HG03575 (cell line): ENCODE measurements at regions not wholly inside any gene's neighbourhood (a gene's known extent, or its start where the extent isn't known, plus 50 kb on each side); places are given as distances from the start of the nearest gene placed in this dataset.
"Not testable (repeated sequence)": the region's sequence is repeated elsewhere in the genome, so short reads cannot be mapped to it uniquely, and the experiment has no call there.

Experiments used
- ATAC-seq: cut with Tn5 transposase; IDR thresholded peaks from one replicate; pipeline ENCODE4 v1.9.1; 2021; ENCODE audit not compliant: unreplicated experiment, insufficient number of reproducible peaks, low FRiP score; ENCODE audit errors: extremely low read depth

DNA sequence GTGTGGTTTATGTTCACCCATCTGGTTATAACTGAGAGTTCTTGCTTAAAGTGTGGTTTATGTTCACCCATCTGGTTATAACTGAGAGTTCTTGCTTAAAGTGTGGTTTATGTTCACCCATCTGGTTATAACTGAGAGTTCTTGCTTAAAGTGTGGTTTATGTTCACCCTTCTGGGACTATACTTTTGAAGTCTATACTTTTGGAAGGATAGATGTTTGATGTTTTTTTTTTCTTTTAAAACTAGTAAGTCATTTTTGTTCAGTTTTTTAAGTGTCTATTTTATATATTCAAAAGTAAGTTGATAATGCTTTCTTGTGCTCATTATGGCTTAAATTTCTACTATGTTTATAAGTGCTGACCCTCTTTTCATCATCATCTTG lies 155.3 kb downstream of the SYT15 start:
- not testable (repeated sequence) for ATAC-seq

DNA sequence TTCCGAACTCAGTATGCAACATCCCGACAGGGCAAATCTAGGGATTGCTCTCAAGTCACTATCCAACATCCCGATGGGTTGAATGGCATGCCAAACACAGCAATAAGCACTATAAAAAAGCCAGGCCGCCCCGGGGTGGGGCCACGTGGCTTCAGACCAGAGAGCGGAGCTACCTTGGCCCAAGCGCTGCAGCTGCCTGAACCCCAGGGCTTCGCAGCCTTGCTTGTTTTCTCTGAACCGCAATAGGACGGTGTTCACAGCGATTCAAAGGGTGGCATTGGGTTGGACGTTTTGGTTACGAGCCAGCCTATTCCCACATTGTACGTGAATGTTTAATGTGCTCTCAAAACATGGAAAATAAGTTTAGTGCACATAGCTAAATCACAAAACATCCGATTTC lies 161.0 kb downstream of the SYT15 start:
- not testable (repeated sequence) for ATAC-seq

- ATAC-seq: not testable (repeated sequence)
Observed at GRCh38 chr10:46740368-46740767, 161.4 kb downstream of the SYT15 start.

GRCh38 chr10:46749003-46749402 lies 162.2 kb upstream of the PTPN20 start:
- not testable (repeated sequence) for ATAC-seq

DNA sequence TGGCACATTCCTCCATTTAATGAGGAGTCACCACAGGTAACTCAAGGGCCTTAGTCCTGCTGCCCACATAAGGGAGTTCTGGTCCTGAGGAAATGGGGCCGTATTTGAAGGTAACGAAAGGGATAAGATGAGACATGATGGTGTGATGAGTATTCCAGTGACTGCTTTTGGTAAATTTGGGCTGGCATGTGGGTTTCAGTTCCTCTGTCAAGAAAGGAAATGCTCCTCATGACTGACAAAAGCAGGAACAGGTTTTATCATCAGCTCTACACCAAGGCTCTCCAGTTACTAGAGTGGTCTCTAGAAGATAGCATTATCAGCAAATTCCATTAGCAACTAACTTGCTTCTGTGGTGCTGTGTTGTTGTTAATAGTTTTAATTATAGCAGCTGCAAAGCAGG lies 161.8 kb upstream of the PTPN20 start:
- ATAC-seq: not testable (repeated sequence)

DNA sequence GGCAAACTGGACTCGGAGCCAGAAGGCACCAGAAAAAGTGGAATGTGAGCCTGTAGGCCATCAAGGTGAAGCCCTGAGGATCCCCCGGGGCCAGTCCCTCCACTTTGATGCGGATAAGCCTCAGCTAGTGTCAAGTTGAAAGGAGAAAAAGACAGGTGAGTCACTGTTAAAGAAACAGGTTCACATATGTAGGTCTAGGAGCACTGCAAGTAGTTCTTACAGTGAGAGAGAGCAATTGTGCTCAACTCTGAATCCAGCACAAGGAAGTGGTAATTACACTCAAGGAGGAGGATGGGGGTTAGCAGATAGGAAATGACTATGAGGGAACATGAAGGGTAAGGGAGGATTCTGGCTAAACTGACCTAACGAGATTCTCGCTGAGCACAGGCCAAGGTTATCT lies 157.5 kb upstream of the PTPN20 start:
- not testable (repeated sequence) for ATAC-seq

- ATAC-seq: peak; percentile 69
Observed at GRCh38 chr10:46761471-46761870, 149.8 kb upstream of the PTPN20 start.

GRCh38 chr10:46768515-46769291 lies 142.5 kb upstream of the PTPN20 start:
- ATAC-seq: not testable (repeated sequence)

DNA sequence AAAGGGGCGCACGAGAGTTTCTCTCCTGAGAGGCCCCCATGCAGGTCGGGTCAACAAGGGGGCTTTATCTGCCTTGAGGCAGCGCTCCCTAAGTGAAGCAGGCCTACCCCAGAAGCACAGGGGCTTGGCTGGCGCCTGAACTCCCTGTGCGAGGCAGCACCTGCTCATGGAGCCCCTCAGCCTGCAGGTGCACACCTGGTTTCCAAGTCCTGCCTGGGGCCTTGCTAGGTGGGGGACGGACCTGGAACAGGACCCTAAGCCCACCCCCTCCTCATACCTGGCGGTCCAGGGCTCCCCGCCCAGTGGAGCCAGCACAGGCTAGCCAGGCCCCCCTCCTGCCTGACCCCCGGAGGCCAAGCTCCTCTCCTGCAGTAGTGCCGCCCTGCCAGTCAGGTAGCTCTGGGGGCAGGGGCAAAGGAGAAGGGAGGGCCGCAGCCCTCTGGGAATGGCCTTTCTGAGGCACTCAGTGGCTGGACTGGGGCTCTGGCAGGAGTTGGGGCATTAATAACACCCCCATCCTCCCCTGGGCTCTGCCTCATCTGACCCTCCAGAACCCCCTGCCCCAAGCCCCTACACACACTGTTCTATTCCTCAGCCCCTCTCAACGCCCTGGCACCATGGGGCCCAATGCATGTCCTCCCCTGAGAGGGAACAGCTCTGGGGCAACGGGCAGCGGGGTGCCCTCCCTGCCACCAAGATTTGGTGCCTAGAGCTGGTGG lies 137.9 kb upstream of the PTPN20 start:
- ATAC-seq: not testable (repeated sequence)

GRCh38 chr10:46773897-46774236 lies 137.4 kb upstream of the PTPN20 start:
- not testable (repeated sequence) for ATAC-seq

DNA sequence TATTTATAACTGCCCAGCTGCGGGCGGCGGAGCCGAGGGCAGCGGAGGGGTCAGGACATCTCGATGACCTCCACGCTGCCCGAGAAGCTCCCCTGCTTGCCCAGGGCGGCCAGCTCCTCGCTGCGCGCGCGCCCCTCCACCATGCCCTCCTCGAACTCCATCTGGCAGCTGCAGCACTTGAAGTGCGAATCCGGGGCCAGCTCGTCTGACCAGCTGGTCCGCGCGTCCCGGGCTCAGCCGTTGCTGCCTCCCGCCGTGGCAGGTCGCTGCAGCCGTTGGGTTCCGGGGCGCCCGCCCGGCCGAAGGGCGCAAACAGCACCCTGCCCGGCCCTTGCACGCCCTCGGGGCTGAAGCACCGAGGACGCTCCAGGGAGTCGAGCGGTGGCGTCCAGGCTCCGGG lies 136.9 kb upstream of the PTPN20 start:
- ATAC-seq: not testable (repeated sequence)

- ATAC-seq: not testable (repeated sequence)
Observed at GRCh38 chr10:46774945-46775667, 136.1 kb upstream of the PTPN20 start.

DNA sequence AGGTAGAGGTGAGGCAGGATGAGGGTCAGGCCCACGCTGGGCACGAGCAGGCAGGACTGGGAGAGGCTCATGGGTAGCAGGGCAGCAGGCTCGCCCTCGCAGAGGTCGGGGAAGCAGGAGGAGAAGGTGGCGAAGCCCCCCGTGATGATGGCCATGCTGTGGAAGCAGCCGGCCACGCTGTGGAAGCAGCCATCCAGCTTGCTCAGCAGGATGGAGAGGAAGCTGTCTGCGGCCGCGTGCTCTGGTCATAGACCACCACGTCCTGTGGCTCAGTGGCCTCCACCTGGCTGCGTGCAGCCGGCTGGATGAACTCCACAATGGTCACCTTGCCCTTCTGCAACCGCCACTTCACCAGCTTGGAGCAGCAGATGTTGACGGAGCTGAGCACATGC lies 135.6 kb upstream of the PTPN20 start:
- not testable (repeated sequence) for ATAC-seq

DNA sequence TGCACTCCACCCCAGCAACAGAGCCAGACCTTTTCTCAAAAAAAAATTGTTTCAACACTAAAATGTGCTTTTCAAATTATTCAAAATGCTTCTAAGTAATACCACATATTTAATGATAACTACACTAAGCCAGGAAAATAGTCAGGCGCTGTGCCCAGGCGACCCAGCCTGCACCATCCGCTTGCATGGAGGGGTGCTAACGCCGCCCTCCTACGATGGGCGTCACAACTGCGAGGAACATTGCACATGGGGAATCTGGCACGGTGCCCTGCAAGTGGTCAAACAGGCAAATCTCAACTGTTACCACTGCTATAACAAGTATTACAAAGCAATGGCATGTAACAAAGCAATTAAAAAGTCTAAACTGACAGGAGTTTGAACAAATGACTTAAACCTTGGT lies 131.7 kb upstream of the PTPN20 start:
- ATAC-seq: not testable (repeated sequence)

- not testable (repeated sequence) for ATAC-seq
Observed at GRCh38 chr10:46780164-46780563, 131.1 kb upstream of the PTPN20 start.

DNA sequence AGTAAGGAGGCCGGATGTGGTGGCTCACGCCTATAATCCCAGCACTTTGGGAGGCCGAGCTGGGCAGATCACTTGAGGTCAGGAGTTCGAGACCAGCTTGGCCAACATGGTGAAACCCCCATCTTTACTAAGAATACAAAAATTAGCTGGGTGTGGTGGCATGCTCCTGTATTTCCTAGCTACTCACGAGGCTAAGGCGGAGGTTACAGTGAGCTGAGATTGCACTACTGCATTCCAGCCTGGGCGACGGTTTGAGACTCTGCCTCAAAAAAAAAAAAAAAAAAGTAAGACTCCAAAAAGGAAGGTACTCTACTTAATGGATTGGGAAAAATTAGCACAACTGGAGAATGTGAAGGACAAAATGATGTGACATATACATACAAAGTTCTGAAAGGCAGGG lies 130.2 kb upstream of the PTPN20 start:
- not testable (repeated sequence) for ATAC-seq

DNA sequence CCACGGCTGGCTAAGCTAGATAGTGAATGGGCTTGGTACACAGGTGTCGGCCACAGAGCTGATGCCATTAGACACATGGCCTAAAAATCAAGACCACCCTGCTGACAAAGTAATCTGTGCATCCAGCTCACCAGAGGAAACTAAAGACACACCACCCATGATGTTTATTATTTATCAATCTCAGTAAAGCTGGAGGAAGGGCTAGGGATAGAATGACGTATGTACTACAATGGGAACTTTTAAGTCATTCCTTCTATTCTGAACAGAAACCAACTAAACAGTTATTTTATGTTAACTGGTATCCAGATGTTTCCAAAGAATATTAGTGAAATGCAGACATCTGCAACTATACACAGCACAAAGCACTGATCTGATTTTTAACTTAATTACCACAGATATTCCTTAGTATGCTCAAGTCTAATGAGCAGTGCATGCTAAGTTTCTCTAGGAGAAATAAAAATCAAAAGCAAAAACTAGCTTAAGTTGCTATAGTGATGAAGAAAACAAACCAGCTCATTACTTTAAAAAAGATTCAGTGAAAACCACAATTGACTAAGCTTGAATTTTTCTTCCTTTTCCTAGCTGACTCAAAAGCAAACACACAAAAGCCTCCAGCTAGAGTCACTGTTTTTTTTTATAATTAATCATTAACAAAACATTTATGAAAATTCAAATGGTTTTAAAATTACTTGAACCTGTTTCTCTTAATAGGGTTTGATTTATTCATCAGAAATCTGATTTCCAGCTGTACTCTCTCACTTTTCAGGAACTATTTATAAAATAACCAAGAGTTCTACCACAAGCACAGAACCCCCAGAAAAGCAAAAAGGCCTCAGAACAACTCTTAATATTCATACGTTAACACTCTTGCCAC lies 129.0 kb upstream of the PTPN20 start:
- peak; percentile 62 for ATAC-seq

- ATAC-seq: not testable (repeated sequence)
Observed at GRCh38 chr10:46784665-46785064, 126.6 kb upstream of the PTPN20 start.

DNA sequence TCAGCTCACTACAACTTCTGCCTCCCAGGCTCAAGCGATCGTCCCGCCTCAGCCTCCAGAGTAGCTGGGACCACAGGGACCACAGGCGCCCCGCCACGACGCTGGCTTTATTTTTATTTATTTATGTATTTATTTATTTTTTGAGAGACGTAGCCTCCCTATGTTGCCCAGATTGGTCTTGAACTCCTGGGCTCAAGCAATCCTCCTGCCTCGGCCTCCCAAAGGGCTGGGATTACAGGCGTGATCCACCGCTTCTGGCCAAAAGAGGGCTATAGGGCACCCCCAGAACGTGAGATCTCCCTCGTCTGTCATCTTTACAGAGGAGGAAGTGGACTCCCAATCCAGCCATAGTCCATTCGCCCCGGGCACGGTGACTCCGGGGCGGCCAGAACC lies 125.1 kb upstream of the PTPN20 start:
- not testable (repeated sequence) for ATAC-seq
